SK-N-SH (cell line): ENCODE measurements at regions not wholly inside any gene's neighbourhood (a gene's known extent, or its start where the extent isn't known, plus 50 kb on each side); places are given as distances from the start of the nearest gene placed in this dataset.

Experiments
- CTCF ChIA-PET: fragments of 300-600, 350-600 bp; formaldehyde crosslinking; extraction: SDS; loops from one replicate; lab custom pipeline; 2021; lab: Yijun Ruan, JAX
- POLR2A ChIA-PET: fragments of 350-600 bp; sonication (Branson Sonifier 250); formaldehyde crosslinking; extraction: SDS; loops from one replicate; lab custom pipeline; 2020; ENCODE audit warnings: antibody characterized with exemption, inconsistent platforms; lab: Yijun Ruan, JAX
- DNase-seq: peaks from one replicate; pipeline ENCODE4 v3.0.0; 2012
- H2AFZ ChIP-seq: fragments of 200-600 bp; sonication (generic); 2 replicates; pipeline ENCODE4 v1.8.1; 2016; ENCODE audit warnings: antibody characterized with exemption, mild to moderate bottlenecking, low read depth
- H3F3A ChIP-seq: fragments of 200-600 bp; sonication (generic); replicated peaks from 2 replicates; pipeline ENCODE3; 2016; ENCODE audit warnings: antibody characterized with exemption, mild to moderate bottlenecking; ENCODE audit not compliant: insufficient read depth
- H3K27ac ChIP-seq, 2 experiments: fragments of 200-500 bp in 1 of 2; fragments of 200-600 bp in 1 of 2; sonication (Bioruptor generic) in 1 of 2; sonication (generic), shearing (Covaris generic) in 1 of 2; 2 replicates each; pipeline versions ENCODE4 v1.5.1 to v1.6.1; 2014 to 2016; ENCODE audit warnings: low read depth in 2 of 2, inconsistent platforms in 1 of 2, low read length in 1 of 2, mild to moderate bottlenecking in 1 of 2, mixed read lengths in 1 of 2
- H3K27me3 ChIP-seq: fragments of 200-600 bp; sonication (generic), shearing (Covaris generic); 2 replicates; pipeline ENCODE4 v1.6.1; 2016; ENCODE audit warnings: mixed run types; ENCODE audit not compliant: insufficient read depth
- H3K36me3 ChIP-seq, 2 experiments: fragments of 200-500 bp in 1 of 2; fragments of 200-600 bp in 1 of 2; sonication (Bioruptor generic) in 1 of 2; sonication (generic) in 1 of 2; replicated peaks in 1 of 2; 2 replicates each; pipeline versions ENCODE3 to v1.5.1; 2014 to 2016; ENCODE audit warnings: low read length in 1 of 2, mild to moderate bottlenecking in 1 of 2; ENCODE audit not compliant: insufficient read depth in 2 of 2, control insufficient read depth in 1 of 2
- H3K4me1 ChIP-seq, 2 experiments: fragments of 200-500 bp in 1 of 2; fragments of 200-600 bp in 1 of 2; sonication (Bioruptor generic) in 1 of 2; sonication (generic), shearing (Covaris generic) in 1 of 2; 2 replicates each; pipeline versions ENCODE4 v1.5.1 to v1.6.1; 2014 to 2016; ENCODE audit warnings: low read depth in 1 of 2, low read length in 1 of 2, mixed run types in 1 of 2; ENCODE audit not compliant: insufficient read depth in 2 of 2, control insufficient read depth in 1 of 2
- H3K4me2 ChIP-seq: fragments of 200-600 bp; sonication (generic), shearing (Covaris generic); 2 replicates; pipeline ENCODE4 v1.6.1; 2017; ENCODE audit warnings: mixed run types
- H3K4me3 ChIP-seq, 2 experiments: fragments of 200-500 bp in 1 of 2; fragments of 200-600 bp in 1 of 2; sonication (Bioruptor generic) in 1 of 2; sonication (generic), shearing (Covaris generic) in 1 of 2; 2 replicates each; pipeline versions ENCODE4 v1.5.1 to v1.8.1; 2014 to 2016; ENCODE audit warnings: low read depth in 2 of 2, inconsistent platforms in 1 of 2, low read length in 1 of 2, mild to moderate bottlenecking in 1 of 2, mixed read lengths in 1 of 2, moderate library complexity in 1 of 2
- H3K79me2 ChIP-seq: fragments of 200-600 bp; sonication (generic); 2 replicates; pipeline ENCODE4 v1.8.1; 2017; ENCODE audit warnings: mild to moderate bottlenecking; ENCODE audit not compliant: insufficient read depth
- H3K9ac ChIP-seq: fragments of 200-600 bp; sonication (generic); 2 replicates; pipeline ENCODE4 v1.6.1; 2017; ENCODE audit warnings: mixed run types
- H3K9me2 ChIP-seq: fragments of 200-600 bp; sonication (generic); 2 replicates; pipeline ENCODE4 v1.6.1; 2017; ENCODE audit warnings: mixed run types
- H3K9me3 ChIP-seq: fragments of 200-600 bp; sonication (generic); 2 replicates; pipeline ENCODE4 v1.6.1; 2017; ENCODE audit warnings: mixed run types, mild to moderate bottlenecking, moderate library complexity
- H4K20me1 ChIP-seq: fragments of 200-600 bp; sonication (generic); 2 replicates; pipeline ENCODE4 v1.6.1; 2017; ENCODE audit warnings: mild to moderate bottlenecking, mixed run types; ENCODE audit not compliant: insufficient read depth
- ELF1 ChIP-seq: IDR thresholded peaks from 2 replicates; pipeline ENCODE4 v1.4.0; 2012
- EP300 ChIP-seq, 2 experiments: IDR thresholded peaks; 2 replicates each; pipeline versions ENCODE4 v1.4.0 to v1.6.1; 2012; ENCODE audit warnings: borderline replicate concordance in 1 of 2, low read depth in 1 of 2, low read length in 1 of 2
- EZH2phosphoT487 ChIP-seq: fragments of 200-600 bp; sonication (generic); IDR thresholded peaks from 2 replicates; pipeline ENCODE4 v1.6.1; 2017; ENCODE audit warnings: low read depth, mixed run types, mild to moderate bottlenecking, antibody characterized with exemption, moderate library complexity, borderline replicate concordance
- FOXJ3 ChIP-seq: sonication (generic); formaldehyde crosslinking; IDR thresholded peaks from 2 replicates; pipeline ENCODE4 v1.5.1; 2020; ENCODE audit warnings: mild to moderate bottlenecking, missing genetic modification reagents
- GABPA ChIP-seq: IDR thresholded peaks from 2 replicates; pipeline ENCODE4 v1.4.0; 2012; ENCODE audit warnings: low read depth, mild to moderate bottlenecking
- MXI1 ChIP-seq: IDR thresholded peaks from 2 replicates; pipeline ENCODE4 v1.6.1; 2012; ENCODE audit warnings: mild to moderate bottlenecking, low read depth, low read length, improper control_type of control experiment
- NRF1 ChIP-seq: IDR thresholded peaks from 2 replicates; pipeline ENCODE4 v1.6.1; 2012; ENCODE audit warnings: low read depth, mild to moderate bottlenecking, low read length
- POLR2AphosphoS5 ChIP-seq: IDR thresholded peaks from 2 replicates; pipeline ENCODE4 v1.6.1; 2012; ENCODE audit warnings: low read depth, low read length
- RXRA ChIP-seq: IDR thresholded peaks from 2 replicates; pipeline ENCODE4 v1.4.0; 2012; ENCODE audit warnings: low read depth, mild to moderate bottlenecking, borderline replicate concordance
- SMC3 ChIP-seq: IDR thresholded peaks from 2 replicates; pipeline ENCODE4 v1.6.1; 2012; ENCODE audit warnings: low read depth, low read length, improper control_type of control experiment
- TAF1 ChIP-seq: IDR thresholded peaks from 2 replicates; pipeline ENCODE4 v1.6.1; 2012; ENCODE audit warnings: low read depth, mild to moderate bottlenecking, low read length, moderate library complexity, borderline replicate concordance
- TEAD4 ChIP-seq: IDR thresholded peaks from 2 replicates; pipeline ENCODE4 v1.4.0; 2012; ENCODE audit warnings: mild to moderate bottlenecking, borderline replicate concordance; ENCODE audit not compliant: insufficient read depth
- WGBS: methylation state at CpG from one replicate; pipeline ENCODE4 v1.1.6; 2017; ENCODE audit warnings: low lambda C conversion rate; 5-methylcytosine and 5-hydroxymethylcytosine counted together
- TF ChIP-seq, protein P1 (sequence below): fragments of 150-350 bp; IDR thresholded peaks from 2 replicates; pipeline ENCODE4 v1.6.1; 2016; ENCODE audit warnings: mild to moderate bottlenecking, low read depth, low read length
- TF ChIP-seq, protein P2 (sequence below): IDR thresholded peaks from 2 replicates; pipeline ENCODE4 v1.4.0; 2012; ENCODE audit warnings: low read depth, borderline replicate concordance
- TF ChIP-seq, protein P3 (sequence below): IDR thresholded peaks from 2 replicates; pipeline ENCODE4 v1.4.0; 2012; ENCODE audit warnings: low read depth
- TF ChIP-seq, protein P4 (sequence below): fragments of 150-350 bp; IDR thresholded peaks from 2 replicates; pipeline ENCODE4 v1.6.1; 2017; ENCODE audit warnings: antibody characterized with exemption, low read length, low read depth, borderline replicate concordance

DNA sequence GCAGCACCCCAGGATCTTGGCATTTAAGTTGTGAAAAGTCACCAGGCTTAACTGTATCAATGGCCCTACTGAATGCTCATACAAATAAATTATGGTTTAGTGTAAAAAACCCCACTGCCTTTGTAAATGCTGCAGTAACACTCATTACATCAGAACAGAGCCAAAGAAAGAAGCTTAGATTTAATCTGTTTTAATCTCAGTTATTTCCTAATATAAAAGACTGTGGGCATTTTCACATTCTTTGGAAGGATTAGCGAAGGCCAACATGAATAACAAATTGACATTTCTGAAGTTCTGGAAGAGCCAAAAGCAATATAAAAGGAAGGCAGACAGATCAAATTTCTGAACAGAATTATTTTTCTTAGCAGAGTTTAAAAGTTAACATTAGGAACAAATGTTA, 140.0 kb upstream of the HCCS start:
- peaks cover 0 to 2% of the 10 kb centered on the region in 2 experiments; a peak in 2 of 4 replicates for H3K4me1 ChIP-seq
- H3K4me2 ChIP-seq: no peak overlapping the region
- no peak overlapping the region for H2AFZ ChIP-seq
- ChIA-PET POLR2A (no interaction called here), CTCF (no interaction called here)
- no peaks in the 10 kb centered on the region for H3K36me3 ChIP-seq
- H4K20me1 ChIP-seq: no peaks in the 10 kb centered on the region
- no peaks in the 10 kb centered on the region for H3K9me2 ChIP-seq
- no peak for TF ChIP-seq GABPA
- TF ChIP-seq ELF1: no peak
- no peak for TF ChIP-seq MXI1
- TF ChIP-seq, protein P1, sequence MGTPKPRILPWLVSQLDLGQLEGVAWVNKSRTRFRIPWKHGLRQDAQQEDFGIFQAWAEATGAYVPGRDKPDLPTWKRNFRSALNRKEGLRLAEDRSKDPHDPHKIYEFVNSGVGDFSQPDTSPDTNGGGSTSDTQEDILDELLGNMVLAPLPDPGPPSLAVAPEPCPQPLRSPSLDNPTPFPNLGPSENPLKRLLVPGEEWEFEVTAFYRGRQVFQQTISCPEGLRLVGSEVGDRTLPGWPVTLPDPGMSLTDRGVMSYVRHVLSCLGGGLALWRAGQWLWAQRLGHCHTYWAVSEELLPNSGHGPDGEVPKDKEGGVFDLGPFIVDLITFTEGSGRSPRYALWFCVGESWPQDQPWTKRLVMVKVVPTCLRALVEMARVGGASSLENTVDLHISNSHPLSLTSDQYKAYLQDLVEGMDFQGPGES: no peak
- no peak for TF ChIP-seq RXRA
- no peak for TF ChIP-seq TAF1
- TF ChIP-seq, protein P2, sequence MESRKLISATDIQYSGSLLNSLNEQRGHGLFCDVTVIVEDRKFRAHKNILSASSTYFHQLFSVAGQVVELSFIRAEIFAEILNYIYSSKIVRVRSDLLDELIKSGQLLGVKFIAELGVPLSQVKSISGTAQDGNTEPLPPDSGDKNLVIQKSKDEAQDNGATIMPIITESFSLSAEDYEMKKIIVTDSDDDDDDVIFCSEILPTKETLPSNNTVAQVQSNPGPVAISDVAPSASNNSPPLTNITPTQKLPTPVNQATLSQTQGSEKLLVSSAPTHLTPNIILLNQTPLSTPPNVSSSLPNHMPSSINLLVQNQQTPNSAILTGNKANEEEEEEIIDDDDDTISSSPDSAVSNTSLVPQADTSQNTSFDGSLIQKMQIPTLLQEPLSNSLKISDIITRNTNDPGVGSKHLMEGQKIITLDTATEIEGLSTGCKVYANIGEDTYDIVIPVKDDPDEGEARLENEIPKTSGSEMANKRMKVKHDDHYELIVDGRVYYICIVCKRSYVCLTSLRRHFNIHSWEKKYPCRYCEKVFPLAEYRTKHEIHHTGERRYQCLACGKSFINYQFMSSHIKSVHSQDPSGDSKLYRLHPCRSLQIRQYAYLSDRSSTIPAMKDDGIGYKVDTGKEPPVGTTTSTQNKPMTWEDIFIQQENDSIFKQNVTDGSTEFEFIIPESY: no peak
- TF ChIP-seq NRF1: no peak
- no peak for TF ChIP-seq SMC3
- no peak for TF ChIP-seq FOXJ3 (CRISPR knock-in tag)
- H3K27ac ChIP-seq: peak overlapping the region in 1 of 2 experiments; percentile 30; a peak in 1 of 4 replicates
- H3K9ac ChIP-seq: no peak overlapping the region
- DNase-seq: no peak
- no peaks in the 10 kb centered on the region for H3K79me2 ChIP-seq
- H3F3A ChIP-seq: no peaks in the 10 kb centered on the region
- no peak overlapping the region for H3K4me3 ChIP-seq
- H3K27me3 ChIP-seq: no peaks in the 10 kb centered on the region
- 36% methylated on average over 1 of the region's 1 CpG for WGBS
- no peaks in the 10 kb centered on the region for H3K9me3 ChIP-seq

DNA sequence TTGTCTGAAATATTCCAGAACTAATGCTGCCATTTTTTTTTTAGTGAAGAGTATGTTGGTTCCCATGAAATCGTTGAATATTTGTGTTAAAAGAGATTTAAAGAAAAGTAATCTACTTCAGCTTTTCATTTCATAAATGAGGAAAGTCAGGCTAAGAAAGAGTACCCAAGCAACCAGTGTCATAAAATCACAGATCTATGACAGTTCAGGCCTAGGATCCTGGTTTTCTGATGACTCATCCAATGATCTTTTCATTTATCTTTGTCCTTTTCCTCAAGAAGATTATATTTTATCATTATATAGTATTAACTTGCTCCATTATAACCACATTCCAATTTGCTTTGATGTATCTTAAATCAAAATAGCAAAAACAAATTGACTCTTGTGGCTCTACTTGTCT, 139.4 kb upstream of the HCCS start:
- Histone ChIP-seq H2AFZ (no peak overlapping the region), H3K27me3 (no peaks in the 10 kb centered on the region), H3K9me2 (no peaks in the 10 kb centered on the region), H3K4me1 (peaks cover 0 to 2% of the 10 kb centered on the region in 2 experiments; a peak in 2 of 4 replicates), H4K20me1 (no peaks in the 10 kb centered on the region), H3K4me2 (no peak overlapping the region), H3K4me3 (no peak overlapping the region), H3F3A (no peaks in the 10 kb centered on the region), H3K79me2 (no peaks in the 10 kb centered on the region), H3K9ac (no peak overlapping the region), H3K36me3 (no peaks in the 10 kb centered on the region), H3K9me3 (no peaks in the 10 kb centered on the region), H3K27ac (peak overlapping the region in 1 of 2 experiments; percentile 1; a peak in 1 of 4 replicates)
- CTCF ChIA-PET: no interaction called here
- WGBS: 45% methylated on average over 1 of the region's 1 CpG
- TF ChIP-seq, protein P3, sequence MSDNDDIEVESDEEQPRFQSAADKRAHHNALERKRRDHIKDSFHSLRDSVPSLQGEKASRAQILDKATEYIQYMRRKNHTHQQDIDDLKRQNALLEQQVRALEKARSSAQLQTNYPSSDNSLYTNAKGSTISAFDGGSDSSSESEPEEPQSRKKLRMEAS: no peak
- TF ChIP-seq, protein P4, sequence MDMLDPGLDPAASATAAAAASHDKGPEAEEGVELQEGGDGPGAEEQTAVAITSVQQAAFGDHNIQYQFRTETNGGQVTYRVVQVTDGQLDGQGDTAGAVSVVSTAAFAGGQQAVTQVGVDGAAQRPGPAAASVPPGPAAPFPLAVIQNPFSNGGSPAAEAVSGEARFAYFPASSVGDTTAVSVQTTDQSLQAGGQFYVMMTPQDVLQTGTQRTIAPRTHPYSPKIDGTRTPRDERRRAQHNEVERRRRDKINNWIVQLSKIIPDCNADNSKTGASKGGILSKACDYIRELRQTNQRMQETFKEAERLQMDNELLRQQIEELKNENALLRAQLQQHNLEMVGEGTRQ: no peak
- TF ChIP-seq POLR2AphosphoS5 (no peak), TAF1 (no peak), RXRA (no peak), EP300 (IDR thresholded peaks at IDR 0.05; ENCODE audit: borderline replicate concordance in 1 of 2, low read depth in 1 of 2, low read length in 1 of 2) (no peak), GABPA (no peak), EZH2phosphoT487 (no peak), TEAD4 (no peak)
- POLR2A ChIA-PET: no interaction called here
- DNase-seq: no peak
